ENCODE measurements at regions not wholly inside any gene's neighbourhood (a gene's known extent, or its start where the extent isn't known, plus 50 kb on each side); places are given as distances from the start of the nearest gene placed in this dataset.

DNA sequence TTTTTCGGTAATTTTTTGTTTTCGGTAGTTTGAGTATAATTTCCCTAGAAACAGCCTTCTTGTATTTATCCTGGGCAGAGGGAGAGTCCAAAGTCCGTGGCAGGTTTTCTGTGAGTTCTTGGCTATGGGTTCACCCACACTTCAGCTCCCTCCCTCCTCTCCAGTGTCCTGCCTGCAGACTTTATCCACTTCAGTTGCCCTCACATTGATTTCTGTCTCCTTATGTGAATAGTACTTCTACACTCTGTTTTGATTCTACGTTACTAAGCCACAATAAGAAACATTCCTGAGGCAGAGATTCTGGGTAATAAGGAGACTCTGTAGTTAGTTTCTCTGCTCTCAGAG, 868.6 kb downstream of the METTL15 start:
- TF ChIP-seq CTCF (IDR thresholded peaks at IDR 0.05; ENCODE audit: insufficient read depth, low read depth, low read length) (no peak), EZH2 (IDR thresholded peaks at IDR 0.05; ENCODE audit: insufficient read depth, low read length) (no peak)
